Renal pelvis (tissue), 1 donor: ENCODE measurements at regions not wholly inside any gene's neighbourhood (a gene's known extent, or its start where the extent isn't known, plus 50 kb on each side); places are given as distances from the start of the nearest gene placed in this dataset.

Source experiments
- DNase-seq: peaks from one replicate; pipeline ENCODE4 v3.0.0-alpha.2; 2013

DNA sequence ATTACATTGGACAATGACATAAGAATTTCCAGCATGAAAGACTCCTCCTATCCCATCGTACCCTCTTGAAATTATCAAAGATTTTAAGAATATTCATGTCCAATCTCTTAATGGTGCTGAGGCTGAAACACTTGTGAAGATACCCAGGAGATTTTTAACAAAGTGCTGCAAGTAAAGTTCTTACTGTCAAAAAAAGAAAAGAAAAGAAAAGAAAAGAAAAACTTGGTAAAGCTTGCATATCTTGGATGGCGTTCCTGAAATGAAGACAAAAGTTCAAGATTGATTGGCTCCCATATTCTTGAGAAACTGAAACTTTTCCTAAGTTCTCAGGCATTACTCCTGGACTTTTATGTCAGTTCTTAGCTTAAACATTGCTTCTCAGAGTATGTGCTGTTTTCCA, 1010.5 kb upstream of the PIK3C3 start:
- no peak for DNase-seq

DNA sequence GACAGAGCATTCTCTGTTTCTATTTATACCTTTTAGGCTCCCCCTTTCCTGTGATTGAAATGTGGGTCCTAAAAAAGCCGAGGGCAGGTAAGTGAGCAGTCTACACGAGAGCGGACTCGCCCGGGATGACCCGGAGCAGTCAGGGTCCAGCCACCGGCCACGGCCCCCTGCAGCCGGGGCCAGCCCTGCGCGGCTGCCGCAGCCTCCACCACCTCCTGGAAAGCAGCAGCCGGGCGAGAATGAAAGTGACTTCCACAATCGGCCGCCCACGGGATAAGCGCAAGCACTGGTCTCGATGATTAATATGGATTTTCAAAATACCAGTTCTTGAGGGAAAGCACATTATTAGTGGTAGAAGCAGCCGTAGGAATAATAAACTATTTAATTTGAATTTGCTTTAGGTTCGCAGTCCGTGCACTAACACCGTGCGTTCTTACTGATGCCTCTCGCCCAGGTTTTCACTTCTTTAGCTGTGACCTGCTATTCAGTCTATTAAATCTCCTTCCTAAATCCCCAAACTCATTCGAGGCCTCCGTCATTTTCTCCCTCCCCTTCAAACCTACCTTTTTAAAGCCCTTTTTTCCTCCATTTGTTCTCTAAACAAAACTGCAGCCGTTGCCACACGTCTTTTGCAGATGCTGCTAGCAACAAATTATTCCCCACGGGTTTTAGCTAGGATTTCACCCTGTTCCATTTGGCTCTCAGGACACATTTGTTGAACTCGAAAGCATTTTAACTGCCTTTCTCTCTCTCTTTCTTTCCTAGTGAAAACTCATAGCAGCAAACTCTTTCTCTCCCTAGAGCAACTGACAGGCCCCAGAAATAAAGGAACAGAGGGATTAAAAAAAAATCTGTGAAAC, 1015.1 kb upstream of the PIK3C3 start:
- no peak for DNase-seq

DNA sequence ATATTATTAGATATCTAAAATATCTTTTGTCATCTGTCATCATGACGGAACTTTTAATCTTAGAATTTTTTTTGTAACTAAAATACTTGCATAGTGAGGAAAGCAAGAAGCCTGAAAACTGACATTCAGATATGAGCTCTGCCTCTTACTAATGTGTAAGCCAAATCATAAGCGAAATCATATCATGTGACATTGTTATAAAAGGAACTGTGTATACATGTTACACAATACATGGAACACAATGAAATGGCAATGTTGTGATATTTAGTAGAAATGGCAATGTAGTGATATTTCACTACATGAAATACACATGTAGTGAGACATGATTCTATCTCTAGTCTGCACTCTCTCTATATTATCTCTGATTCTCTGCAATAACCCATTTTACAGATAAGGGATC, 1016.4 kb upstream of the PIK3C3 start:
- no peak for DNase-seq

DNA sequence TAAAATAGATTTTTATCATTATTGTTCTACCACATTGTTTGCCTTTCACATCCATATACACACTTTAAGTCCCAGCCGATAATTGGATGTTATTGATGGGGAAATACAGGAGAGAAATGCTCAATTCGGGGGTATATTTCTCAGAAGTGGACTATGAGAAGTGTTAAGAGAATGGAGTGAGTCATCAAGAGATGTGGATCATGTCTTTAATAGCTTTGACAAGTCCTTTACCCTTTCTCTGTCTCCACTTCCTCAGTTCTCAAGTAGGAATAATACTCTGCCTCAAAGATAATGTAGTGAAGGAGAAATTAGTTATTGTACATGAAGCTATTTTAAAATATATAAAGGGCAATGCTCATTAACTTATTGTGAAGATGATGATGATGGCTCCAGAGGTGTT, 1017.6 kb upstream of the PIK3C3 start:
- no peak for DNase-seq

DNA sequence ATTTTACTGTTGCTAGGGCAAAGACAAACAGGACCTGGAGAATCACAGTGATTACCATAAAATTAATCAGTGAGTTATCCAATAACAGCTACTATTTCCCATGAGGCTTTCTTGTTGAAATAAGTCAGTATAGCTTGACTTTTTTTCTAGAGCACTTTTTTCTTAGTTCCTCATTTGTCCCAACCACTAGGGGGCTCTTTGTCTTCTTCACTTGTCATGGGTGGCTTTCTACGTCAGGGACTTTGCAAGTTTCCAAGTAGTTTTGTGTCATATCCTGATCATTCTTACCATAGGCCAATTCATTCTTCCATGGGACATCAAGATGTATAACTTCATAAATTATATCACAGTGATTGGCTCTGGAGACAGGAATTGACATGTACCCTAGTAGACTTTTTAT, 1019.6 kb upstream of the PIK3C3 start:
- DNase-seq = no peak

DNA sequence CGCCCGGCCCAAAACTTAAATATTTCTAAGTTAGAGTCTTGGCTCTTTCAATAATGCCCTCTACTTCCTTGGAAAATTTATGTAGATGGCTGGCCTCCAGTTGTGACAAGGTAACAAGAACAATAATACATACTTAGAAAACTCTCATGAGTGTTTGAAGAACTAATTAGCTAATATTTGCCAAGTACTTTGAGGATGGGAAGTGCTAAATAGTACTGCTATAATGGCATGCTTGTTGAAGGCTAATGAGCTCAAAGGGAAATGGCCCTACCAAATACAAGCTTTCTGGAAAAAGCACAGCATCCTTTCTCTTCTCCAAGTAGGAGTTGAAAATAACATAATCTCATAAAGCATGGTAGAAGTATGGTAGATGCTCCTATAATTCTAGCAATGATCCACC, 1022.2 kb upstream of the PIK3C3 start:
- no peak for DNase-seq

DNA sequence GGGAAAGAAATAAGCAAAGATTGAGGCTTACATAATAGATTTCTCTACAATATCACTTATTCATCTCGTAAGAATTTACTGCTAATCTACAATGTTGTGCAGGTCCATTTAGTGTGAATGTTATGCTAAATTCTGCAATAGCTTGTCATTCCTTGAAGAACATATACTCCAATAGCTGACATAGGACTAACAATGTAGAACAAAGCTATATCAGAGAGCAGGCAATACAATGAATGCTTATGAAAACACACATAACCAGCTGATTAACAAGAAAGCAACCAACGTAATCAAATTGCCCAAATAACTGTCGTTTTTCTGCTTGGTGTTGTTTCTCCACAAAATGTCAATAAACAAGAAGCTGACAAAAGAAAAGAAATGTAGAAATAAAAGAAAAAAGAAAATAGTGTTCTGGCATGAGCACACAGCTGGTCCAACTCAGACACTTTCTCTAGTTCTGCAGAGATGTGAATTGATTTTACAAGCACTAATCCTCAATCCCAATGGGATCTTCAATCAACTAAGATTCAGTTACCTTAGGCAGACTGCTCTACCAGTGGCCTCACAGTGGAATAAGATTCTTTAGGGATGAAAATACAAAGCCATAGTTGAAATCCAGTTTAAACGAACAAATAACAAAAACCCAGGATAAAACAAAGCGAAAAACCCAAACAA, 1024.7 kb upstream of the PIK3C3 start:
- no peak for DNase-seq

DNA sequence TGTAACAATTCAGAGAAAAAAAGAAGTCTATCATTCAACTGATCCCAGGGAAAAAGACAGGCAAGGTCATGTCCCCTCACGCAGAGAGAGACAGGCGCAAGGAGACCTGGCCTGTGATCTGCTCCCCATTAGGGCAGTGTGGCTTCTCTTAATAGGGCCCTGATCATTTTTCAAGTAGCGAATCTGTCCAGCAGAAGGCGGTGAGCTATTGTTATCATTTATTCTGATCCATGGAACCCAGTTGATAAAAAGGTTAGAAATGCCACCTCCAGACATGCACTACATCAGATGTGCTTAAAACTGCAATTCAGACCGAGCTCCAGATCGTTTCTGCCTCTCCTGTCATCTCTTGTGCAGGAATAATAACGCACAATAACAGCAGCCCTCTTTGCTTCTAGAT, 1025.6 kb upstream of the PIK3C3 start:
- DNase-seq = no peak

DNA sequence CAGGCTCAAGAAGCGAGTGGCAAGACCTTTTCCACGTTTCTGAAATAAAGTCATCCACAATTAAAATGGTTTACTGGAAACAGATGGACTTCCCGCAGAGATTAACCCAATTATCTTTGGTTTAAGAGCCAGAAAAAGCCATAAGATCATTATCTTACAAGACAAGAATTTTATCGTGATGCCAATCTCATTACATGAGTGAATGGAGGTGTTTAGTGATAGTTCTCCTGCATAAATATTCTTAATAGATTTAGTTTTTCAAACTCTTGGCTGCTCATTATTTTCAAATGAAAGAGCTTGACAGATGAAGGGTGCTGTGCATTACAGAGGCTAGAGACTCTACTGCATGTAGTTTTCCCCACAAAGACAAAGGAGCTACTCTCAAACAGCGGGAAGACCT, 1028.4 kb upstream of the PIK3C3 start:
- DNase-seq = no peak

DNA sequence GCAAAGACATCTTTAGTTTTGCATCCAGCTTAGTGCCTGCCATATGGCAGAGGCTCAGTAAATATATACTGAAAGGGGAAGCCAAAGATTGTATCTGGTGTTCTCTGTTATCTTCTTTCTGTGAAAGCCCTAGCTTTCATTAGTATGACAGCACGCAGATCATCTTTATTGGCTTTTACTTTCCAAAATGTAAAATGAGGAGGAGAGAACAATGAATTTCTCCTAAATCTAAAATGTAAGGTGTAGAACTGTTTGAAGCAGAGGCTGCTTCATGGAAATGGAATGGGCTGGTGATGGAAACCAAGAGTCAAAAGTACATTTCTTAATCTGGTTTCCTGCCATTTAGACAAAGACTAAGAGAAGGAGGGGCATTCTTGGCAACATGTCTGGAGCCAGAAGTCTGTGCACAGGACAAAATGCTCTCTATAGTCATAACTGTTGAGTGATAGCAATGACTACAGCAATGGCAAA, 1029.9 kb upstream of the PIK3C3 start:
- no peak for DNase-seq

DNA sequence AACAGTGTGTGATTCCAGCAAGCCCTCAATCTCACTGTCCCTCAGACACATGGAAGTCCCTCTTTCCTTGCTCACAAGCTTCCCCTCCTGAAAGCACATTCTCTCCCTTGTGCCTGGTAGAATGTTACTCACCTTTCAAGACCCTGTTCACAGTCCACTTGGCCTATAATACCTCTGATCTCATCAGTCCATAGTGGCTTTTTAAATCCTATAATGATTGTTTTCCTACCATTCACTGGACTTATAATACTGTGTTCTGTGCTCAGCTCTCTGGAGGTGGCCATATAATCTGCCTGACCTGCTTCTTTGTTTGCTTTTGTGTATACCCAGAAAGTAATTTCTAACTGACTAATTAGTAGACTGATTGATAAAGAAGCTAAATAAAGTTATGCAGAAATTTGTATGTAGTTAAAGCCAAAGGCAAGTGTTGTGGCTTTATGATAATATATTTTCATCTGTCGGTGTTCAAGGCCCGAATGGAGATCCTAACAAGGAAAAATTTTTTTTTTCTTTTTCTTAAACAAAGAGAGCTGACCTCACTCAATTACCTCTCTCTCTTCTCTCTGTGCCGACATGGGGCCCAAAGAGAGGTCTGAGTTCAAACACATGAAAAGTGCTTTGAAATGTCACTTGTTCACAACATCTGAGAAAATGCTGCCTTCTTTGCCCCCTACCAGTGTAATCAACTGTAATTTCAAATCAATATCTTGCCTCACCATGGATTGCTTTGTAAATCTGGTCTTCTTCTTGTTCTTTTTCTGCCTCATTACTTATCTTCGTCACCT, 1033.0 kb upstream of the PIK3C3 start:
- no peak for DNase-seq

DNA sequence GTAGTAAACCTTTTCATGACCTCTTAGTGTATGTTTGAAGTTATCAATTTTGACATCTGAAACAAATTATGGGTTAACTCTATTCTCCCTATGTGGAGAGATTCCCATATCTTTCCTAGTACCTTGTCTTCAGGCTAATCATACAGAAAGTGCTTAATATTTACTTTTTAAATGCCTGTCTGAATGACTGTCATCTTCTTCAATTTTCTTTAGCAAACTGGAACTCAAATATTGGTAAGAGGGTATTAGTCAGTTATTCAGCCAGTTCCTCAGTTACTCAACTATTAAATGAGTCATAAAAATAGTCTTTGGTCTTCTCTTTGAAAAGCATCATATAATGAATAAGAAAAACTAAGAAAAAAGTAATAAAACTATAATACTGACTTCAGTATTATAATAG, 1038.0 kb upstream of the PIK3C3 start:
- no peak for DNase-seq

DNA sequence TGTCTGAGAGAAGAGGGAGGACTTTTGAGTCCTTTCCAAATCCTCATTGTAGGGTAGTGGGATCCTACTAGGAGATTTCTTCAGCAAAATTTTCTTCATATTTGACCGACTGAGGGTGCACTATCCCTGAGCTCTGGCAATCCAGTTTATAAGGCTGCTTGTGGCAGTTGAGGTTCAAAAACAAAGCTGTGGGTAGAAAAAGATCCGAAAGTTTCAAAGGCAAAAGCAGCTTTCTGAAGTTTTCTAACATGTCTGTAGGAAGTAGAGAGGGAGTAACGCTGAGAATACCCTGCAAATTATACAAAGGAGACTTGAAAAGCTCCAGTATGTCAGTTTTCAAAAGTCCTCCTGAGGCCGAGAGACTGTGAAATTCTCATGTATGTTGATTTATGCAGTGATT, 1039.3 kb upstream of the PIK3C3 start:
- DNase-seq = no peak

DNA sequence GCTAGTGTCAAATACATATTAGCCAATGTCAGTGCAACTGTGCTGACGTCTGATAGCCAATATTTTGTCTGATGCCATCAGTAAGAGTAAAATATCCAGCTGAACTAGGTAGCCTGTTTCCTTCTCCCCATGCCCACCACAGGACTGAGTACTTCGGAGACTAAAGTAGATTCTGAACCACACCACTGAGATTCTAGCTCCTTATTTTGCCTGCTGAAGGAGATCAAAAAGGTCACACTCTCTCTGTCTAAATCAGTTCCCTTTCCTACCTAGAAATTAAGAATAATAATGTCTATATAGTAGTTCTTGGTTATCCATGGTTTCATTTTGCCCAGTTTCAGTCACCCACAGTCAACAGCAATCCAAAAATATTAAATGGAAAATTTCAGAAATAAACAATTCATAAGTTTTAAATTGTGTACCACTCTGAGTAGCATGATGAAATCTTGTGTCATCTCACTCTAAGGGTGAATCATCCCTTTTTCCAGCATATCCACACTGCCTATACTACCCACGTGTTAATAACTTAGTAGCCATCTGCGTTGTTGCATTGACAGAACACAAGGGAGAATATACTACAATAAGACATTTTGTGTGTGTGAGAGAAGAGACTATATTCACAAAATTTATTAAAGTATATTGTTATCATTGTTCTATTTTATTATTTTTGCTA, 1043.3 kb upstream of the PIK3C3 start:
- no peak for DNase-seq

DNA sequence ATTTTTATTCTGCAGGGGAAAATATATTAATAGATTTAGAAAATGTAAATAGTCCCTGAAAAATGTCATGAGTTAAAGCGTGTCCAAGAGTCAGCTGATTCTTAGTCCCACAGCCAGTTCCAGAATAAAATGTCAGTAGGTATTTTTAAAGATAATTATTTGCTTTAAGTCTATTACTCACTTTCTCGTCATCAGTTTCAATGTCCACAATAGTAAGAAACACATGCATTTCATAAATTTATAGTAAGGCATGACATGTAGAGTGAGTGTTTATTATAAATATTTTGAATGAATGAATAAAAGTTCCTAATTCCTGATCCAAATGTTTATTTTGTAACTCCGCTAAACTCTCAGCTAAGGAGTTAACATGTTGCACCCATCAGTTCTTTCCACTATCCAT, 1044.0 kb upstream of the PIK3C3 start:
- DNase-seq = no peak

DNA sequence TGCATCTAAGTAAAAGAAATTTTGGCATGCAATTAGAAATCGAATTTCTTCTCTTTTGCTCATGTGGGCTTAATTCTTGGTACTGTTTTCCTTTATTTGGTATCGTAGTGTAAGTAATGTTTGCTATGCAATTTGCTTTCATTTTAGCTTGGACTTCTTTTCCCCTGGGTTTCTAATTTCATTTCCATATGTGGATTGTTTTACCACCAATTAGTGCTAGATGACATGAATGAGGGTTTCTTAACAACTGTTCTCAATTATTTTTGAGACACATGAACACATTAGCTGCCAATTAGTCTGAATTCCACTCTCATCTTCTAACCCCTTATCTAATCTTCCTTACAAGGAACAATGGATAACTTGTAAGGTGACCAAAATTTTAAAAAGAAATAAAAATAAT, 1047.2 kb upstream of the PIK3C3 start:
- no peak for DNase-seq

DNA sequence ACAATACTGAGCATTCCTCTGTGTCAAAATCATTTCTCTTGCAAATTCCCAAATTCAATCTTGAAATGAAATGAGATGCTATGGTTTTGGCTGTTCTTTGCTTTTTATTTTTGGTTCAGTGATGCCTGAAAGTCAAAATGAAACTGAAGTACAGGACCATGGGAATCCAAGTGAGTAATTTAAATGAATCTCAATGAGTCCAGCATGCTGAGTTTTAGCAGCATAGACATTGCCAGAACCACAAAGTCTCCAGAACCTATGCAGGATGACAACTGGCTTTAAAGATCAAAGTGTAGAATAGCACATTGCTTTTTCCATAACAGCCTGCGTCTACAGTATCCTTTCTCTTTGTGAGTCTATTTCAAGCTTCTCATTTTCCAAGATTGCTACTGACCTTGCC, 1050.7 kb upstream of the PIK3C3 start:
- DNase-seq = no peak

DNA sequence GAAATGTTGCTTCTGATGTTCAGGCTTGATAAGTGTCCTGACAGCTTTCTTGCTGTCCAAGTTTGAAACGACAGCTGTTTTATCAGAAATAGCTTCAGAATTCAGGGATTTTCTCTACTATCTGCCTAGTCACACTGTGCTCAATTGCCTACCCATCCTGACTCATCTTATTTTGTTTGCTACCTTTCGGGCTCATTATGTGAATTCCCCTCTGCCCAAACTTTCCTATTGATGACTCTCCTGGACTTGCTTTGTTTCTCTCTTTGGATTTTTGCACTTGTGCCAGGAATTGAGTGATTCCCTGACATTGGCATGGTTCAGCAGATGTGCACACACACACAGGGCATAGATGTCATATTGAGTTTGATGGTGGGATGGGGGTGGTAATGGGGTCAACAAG, 1052.6 kb upstream of the PIK3C3 start:
- no peak for DNase-seq

DNA sequence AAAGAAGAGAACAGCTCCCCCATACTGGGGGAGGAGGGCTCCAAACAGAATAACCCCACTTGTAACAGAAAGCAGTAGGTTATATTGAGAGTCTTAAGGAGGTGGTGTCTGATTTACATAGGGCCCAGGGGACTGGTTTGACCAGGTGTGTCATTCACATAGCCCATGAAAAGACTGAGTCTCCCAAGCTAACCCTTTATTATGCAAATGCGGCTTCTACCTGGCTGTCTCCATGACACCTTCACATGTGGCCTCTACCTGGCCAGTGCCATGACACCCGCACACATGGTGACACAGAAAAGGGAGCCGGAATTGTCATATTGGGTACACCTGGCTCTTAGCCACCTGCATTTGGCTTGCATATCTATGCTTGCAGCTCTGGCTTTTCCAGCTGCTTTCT, 1057.2 kb upstream of the PIK3C3 start:
- no peak for DNase-seq

DNA sequence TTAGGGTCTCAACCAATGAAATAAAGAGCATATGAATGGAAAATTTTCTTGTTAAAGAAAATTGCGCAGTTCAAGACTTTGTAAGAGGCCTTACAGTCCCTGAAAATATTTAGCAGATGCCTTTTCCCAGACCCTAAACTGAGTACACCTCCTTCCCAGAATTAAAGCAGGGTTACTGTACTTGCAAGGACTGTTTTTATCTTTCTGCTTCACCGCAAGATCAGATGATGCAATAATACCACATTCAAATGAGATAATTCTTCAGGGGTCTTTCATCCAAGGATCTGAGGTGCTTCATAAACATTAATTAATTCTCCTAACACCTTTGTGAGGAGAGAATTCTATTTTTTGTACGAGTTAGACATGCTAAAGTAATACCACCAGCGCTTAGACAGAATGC, 1071.8 kb upstream of the PIK3C3 start:
- DNase-seq = no peak

DNA sequence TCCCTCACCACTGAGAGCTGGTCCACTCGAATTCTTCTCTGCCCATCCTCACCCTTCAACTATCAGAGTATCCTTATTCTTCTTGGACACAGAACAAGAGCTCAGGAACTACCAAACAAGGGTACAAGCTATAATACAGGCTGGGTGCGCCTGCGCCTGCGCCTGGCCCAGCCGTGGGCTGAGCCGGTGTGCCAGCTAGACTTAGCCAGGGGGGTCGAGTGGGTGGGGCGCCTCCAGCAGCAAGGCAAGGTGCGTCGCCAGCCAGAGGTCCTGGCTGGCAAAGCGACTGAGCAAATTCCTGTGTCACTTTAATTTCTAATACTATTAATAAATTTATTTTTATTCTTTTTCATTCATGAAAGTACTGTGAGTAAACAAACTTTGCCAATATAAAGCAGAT, 1072.6 kb upstream of the PIK3C3 start:
- DNase-seq = no peak

DNA sequence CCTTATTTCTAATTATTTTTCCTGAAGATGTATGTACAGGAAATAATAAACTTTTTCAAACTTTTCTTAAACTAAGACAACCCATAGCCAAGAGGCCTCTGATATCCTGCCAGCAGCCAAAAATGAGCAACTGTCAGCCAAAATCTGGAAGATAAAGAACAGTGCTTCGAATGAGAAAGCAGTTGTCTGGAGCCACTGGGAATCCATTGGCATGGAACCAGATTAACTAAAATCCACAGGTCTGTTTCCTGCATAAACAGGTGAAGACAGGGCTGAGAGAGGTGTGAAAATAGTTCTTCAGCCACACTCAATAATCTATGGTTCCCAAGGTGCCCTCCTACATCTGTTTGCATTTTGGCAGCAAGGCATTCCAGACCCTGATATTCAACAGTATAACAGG, 1076.7 kb upstream of the PIK3C3 start:
- DNase-seq = no peak
